ENCODE measurements at regions not wholly inside any gene's neighbourhood (a gene's known extent, or its start where the extent isn't known, plus 50 kb on each side); places are given as distances from the start of the nearest gene placed in this dataset.
A peak's percentile ranks its signal among the peaks of the same experiment; 100 is the strongest.
"Not testable (repeated sequence)": the region's sequence is repeated elsewhere in the genome, so short reads cannot be mapped to it uniquely, and the experiment has no call there.

DNA sequence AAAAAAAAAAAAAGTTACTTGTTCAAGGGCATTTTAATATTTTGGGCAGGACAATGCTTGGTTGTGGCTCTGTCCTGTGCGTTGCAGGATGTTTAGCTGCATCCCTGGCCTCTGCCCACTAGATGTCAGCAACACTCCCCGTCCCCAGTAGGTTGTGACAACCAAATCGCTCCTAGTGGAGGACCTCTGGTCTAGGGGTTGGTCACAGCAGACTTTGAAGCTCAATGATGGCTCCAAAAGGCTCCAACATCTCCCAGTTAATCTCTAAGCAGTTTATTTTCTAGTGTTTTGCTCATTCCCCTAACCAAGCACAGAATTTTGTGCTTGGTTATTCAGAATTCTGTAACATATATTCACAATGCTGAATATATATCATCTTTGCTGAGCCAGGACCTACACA, 67.0 kb downstream of the CHRNA1 start:
- DNase-seq, result peak; percentile 64

DNA sequence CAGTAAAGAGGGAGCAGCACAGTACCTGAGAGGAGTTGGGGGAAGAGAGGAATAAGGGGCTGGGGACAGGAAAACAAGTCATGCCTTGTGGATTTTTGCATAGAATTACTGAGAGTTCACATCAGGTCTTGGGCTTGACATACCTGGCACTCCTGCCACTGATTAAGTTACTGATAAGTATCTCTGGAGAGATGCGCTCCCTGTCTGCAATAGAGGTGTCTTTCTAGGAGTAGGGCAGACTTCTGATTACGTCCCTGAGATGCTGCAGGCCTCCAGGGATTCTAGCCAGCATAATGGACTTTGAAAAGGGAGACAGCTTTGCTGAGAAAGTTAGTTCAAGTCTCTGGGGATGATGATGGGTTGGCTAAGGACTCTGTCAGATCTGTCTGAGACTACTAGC, 69.4 kb downstream of the CHRNA1 start:
- no peak for DNase-seq

DNA sequence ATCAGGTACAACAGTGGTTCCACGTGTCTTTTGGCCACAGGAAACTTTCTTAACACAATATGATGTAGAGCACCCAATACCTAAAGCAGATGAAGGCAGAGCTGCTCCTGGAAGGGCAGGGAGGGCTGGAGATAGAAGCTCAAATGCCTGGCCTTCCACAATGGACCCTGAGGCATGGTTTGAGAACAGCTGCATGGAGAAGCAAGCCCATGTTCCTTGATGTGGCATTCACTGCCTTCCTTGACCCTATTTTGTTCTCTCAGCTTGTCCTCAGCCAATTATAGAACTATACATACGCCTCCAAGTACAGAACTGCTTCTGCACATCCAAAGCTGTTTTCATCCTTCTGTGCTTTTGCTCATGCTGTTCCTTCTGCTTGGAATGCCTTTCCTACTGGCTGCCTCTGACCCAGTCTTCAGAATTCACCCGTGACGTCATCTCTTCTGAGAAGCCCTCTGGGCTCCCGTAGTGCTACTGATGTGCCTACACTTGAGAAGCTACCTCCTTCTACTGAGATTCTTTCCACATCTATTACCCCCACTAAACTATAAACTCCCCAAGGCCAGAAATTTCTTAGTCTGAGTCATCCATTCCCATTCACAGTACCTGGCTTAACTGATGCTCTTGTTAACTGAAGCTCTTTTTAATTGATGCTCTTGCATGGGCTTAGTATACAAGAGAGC, 69.9 kb downstream of the CHRNA1 start:
- DNase-seq, result no peak

DNA sequence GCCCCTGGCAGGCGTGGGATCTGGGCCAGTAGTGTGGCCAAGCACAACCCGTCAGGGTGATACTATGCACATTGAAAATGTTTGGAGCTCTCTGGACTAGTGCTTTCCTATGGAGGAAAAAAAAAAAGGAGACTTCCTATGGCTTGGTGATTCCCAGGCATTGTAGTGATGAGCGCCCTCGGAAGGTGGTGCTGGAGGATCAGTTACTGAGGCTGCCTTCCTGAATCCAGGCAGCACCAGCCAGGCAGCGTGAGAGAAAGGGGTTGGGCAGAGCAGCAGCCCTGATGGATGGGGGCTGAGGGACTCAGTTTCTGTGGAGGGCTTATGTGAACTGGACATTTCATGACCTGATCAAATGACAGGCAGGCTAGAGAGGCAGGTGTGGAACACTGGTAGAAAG, 70.9 kb downstream of the CHRNA1 start:
- no peak for DNase-seq

DNA sequence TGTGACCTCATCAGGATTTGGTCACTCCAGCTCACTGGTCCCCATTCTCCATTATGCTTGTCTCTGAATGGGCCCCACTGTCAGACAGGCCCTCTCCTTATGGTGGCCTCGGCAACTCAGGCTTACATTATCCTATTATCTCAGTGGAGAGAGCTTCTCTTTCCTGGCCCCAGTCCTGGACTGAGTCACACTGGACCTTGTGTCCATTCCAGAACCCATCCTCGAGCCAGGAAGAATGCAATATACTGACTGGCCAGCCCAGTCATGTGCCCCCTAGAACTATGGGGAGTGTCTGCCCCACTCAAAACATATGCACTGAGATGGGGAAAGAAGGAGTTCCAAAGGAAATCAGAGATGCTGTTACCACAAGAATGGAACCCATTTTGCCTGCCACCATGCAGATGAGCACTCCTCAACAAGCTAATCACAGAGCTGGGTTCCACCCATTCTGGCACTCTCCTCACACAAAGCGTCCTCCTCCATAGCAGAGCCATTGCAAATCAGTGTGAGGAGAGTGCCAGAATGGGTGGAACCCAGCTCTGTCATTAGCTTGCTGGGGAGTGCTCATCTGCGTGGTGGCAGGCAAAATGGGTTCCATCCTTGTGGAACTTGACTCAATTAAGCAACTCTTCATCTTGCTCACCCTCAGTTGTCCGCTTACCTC, 71.9 kb downstream of the CHRNA1 start:
- no peak for DNase-seq

DNA sequence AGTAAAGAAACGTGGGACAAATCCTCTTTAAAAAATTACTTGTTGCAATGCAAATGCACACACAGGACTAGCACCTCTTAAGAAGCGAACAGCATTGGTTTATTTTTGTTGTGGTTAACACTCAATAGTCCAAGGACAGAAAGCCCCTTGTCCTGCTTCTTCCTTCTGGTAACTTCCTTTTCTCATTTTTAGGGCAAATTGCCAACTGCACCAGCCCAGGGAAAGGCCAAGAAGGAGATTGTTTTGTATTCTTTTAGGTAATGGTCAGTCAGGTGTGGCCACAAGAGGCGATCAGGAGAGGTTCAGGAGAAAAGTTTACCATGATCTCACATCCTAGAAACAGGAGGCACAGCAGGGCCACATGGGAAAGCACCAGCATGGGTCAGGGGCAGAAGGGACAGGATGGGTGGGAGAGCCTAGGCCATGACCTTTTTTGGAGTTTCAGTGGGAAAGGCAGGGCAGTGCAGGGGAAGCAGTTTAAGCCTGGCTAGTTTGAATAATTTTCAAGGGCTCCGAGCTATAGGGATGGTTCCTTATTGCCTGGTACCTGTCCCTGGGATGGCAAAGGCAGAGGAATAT, 73.0 kb downstream of the CHRNA1 start:
- no peak for DNase-seq

DNA sequence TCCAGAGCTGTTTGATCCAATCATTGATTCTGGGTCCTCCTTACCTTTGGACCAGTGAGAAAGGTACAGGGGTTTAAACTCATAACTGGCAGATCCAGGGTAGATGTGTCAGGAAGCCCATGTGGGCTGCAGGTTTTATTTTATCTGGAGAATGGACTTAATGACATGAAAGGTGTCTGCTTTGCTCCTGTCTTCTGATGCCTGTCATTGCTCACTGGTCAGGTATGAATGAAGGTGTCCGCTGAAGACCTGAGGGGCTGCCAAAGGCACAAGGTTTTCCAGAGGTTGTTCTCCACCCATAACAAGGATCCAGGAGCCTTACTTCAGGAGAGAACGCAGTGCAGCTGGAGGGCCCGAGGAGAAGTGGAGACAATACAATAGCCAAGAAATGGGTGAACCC, 74.2 kb downstream of the CHRNA1 start:
- DNase-seq, result no peak

DNA sequence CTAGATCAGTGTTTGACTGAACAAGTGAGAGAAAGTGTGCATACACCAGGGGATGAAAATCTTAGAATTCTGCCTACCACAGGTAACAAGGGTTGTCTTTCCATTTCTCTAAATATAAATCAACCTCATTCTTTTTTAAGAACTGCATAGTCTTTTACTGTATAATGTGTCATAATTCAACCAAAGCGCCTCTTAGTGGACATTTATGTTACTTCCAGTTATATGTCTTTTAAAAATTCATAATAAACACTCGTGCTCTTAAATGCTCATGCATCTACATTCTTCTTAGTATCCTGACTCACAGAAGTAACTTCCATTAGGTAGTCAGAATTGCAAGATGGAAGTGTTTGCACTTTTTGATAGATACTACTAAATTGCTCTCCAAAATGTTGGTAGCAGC, 76.2 kb downstream of the CHRNA1 start:
- DNase-seq, result peak; percentile 47

DNA sequence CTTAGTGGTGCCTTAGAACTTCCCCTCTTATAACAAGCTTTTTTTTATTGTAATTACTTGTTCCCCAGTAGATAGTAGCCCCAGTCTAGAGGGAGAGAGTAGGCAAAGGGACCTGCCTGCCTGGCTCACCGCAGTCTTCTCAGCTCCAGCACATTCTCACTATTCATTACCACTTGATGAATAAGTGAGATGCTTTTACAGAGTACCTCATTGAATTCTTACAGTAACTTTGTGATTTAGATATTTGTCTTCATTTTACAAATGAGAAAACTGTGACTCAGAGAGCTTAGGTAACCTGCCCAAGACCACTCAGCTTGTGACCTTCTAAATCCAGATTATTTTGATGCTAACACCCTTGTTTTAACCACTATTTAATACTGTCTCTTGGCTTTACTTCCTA, 77.8 kb downstream of the CHRNA1 start:
- no peak for DNase-seq

DNA sequence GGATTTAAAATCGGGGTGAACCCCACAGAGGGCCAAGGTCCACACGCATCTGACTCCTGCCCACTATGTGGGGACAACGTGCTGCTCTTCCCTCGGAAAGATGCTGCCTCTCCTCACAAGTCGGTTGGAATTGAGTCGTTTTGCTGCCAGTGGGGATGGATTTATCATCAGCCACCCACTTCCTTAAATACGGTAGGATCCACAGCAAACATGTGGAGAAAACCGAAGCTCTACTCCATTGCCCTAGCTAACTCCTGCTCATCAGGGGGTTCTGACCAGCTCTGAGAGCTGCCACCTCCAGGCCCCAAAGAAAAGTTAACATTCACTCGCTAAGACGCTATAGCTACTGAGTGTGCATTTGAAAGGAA, 80.9 kb downstream of the CHRNA1 start:
- peak; percentile 61 for DNase-seq

DNA sequence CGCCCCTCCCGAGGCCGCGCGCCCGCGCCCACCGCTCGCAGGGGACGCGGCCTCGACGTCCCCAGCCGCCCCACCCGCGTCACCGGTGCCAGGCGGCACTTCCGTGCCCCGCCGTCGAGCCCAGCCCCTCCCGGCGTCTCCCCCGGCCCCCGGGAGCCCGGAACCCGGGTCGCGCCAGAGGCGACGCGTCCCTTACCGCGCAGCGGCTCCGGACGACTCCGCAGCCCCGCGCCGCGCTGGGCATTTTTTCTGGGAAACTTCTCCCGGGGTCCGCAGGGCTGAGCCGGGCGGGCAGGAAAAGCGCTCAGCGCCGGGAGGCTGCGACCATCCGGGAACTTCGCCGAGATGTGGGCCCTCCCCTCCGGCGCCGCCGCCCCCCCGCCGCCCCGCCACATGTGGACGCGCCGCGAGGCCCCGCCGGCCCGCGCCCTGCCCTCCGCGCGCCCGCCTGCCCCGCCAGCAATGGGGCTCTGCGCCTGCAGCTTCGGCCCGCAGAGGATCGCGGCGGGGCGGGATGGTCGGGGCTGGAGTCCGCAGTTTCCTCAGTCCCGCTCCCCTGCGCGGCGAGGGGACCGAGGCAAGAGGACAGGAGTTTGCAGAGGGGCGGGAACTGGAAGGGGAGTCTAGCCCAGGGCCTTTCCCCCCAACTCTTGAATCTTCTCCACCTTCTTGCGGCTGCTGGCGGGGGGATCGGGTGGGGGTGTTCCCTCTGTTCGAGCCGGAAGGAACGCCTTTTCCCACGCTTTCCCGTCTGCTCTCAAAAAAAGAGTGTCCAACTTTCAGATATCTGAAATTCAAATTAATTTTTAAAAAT, 81.5 kb downstream of the CHRNA1 start:
- peak; percentile 69 for DNase-seq

DNA sequence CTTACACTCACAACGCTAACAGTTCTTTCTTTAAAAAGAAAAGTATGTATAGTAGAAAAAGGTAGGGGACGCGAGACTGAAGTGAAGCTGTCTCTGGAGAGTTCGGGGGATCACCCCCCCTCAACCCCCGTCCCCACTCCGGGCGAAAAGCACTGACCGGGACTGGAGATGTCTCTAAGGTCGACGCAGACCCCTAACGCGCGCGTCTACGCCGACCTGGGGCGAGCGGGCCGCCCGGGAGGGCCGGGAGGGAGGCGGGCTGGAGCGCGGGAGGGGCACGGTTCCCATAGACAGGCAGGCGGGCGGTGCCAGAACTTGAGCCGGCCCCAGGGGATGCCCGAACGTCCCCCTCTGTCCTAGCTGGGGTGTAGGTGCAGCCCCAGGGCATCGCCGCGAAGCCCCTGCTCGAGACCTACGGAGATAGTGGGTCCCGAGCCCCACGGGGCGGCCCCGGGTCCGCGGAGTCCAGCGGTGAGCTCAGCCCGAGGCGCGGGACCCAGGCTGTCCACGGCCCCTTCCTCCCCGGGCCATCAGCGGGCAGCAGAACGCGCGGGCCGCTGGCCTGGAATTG, 82.2 kb downstream of the CHRNA1 start:
- peak; percentile 51 for DNase-seq

DNA sequence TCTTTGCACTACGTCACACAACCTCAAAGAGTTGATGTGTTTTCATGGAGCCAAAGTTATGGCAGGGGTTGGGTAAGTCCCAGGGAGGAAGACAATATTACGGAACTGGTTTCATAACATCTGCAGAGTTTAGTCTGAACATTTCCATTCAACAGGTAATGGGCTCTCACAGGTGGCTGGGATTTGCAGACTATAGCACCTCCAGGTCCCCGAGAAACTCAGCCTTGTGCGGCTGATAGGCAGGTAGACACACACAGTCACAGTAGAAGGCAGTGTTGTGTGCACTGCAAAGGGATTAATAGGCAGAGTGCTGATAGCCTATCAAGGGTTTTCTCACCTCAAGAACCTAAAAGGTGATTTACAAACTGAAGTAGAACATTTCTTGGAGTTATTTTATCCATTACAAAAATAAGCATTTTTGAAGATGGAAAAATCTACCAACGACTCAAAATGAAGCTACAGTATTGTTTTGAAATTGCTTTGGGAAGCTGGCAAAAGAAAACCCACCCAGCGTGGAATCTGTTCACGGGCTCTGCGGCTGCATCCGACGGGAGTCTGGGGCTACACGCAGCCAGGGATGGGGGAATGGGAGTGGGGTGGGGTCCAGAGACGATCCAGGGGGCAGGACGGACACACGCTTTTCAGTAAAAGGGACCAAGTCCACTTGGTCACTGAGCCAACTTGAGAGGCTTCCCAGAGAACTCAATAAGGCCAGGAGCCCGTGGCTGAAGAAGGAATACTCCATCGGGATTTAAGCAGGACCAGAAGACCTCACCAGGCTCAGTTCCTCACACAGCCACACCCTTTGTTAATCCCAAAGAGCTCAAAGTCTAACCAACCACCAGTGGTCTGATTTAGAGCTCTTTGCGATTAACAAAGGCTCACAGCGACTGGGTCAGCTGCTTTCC, 82.9 kb downstream of the CHRNA1 start:
- DNase-seq, result peak; percentile 48

DNA sequence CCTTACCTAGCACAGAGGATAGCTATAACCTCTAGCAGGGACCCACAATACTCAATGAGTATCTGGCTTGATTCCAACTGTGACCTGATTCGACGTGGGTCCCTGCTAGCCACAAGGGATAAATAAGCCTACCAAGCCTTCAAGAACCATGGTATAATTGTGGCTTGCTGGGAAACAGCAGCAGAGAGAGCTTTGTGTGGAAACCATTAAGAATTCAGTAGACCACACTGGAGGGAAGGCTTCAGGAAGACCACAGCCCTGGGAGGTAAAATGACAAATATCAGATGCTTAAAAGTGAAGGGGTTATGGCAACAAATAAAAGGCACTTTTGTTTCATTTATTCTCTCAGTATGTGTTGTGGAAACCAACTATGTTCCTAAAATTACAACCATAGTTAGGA, 82.6 kb upstream of the WIPF1 start:
- no peak for DNase-seq

DNA sequence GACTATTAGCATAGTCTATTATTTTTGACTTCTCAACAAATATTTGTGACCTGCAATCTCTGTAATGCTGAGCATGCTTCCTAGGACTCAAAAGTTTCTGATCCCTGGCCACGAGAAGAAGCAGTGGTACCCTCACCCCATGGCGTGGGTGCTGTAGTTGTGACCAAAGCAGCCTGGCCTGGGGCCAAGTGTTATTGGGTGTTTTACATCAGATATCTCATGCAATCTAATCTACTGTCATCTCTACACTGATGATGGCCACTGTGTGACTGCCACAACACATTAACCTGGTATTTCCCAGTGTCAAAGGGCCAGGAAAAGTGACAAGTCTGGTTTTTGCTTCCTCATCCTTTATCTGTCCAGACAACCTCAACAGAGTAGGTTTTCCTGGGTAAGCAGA, 80.8 kb upstream of the WIPF1 start:
- DNase-seq, result no peak

DNA sequence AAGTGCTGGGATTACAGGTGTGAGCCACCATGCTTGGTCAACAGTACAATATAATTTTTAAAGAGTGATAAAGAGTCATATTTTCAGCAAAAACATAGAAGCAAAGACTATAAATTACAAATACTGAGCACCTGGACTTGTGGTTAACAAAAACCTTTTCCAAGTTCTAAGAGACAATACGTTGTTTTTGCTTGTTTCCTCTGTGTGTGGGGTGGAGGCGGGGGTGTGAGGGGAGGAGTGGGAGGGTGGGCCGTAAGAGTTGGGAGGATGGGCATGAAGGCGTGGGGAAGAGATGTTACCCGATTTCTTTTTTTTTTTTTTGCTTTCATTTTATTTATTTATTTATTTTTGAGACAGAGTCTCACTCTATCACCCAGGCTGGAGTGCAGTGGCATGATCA, 78.0 kb upstream of the WIPF1 start:
- DNase-seq, result no peak

DNA sequence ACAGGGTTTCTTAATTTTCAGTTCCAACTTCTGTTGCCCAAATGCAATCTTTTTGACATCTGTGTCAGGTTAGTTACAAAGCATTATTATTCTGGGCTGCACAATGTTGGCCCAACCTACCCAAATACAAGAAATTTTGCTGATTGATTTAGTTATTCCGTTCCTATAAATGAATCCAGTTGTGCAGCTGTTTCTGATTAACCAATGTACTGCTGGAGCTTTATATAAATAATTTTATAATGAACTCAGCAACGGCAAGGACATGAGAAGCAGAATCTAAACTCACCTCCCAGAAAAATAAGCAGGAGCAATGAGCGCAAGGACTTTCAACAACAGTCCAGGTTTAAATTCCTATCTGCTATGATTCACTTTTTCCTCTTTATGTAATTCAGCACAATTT, 76.3 kb upstream of the WIPF1 start:
- no peak for DNase-seq

DNA sequence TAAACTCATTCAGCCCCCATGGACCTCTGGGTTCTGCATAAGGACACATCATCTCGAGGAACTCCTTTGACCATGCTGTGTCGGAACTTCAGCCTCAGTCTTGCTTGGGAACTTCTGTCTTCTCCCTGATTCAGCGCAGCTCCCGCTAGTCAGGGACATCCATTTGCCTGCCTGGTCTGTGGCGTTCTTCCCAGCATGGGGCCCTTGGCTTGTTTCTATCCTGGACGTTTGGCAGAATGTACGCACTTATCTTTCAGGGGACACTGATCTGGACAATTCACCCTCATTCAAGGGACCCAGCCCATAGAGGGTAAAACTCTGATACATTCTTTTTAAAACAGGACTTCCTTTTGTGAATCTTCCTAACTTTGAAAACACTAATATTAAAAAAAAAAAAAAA, 75.8 kb upstream of the WIPF1 start:
- DNase-seq, result no peak

DNA sequence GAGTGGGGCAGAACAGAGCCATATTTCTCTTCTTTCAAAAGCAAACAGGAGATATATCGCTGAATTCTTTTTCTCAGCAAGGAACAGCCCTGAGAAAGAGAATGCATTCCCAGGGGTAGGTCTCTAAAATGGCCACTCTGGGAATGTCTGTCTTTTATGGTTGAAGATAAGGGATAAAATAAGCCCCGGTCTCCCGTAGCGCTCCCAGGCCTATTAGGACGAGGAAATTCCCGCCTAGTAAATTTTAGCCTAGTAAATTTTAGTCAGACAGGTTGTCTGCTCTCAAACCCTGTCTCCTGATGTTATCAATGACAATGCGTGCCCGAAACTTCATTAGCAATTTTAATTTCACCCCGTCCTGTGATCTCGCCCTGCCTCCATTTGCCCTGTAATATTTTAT, 73.9 kb upstream of the WIPF1 start:
- DNase-seq, result not testable (repeated sequence)

DNA sequence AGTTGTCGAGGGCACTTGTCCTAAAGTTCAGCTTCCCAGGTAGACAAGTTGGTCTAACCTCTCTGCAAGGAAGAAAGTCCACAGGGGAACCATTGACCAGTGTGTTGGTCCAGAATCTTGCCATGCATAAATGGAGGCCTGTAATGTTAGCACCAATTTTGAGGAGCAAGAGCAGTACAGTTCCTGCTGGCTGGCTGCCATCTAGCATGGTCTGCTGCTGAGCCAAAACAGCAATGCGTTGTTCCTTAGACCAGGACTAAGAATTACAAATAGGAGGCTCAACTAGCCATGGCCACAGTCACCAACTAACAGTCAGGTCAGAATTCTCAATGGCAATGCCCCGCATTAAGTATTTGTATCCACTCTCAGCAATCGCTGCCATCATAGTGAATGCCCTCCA, 72.8 kb upstream of the WIPF1 start:
- DNase-seq, result no peak

DNA sequence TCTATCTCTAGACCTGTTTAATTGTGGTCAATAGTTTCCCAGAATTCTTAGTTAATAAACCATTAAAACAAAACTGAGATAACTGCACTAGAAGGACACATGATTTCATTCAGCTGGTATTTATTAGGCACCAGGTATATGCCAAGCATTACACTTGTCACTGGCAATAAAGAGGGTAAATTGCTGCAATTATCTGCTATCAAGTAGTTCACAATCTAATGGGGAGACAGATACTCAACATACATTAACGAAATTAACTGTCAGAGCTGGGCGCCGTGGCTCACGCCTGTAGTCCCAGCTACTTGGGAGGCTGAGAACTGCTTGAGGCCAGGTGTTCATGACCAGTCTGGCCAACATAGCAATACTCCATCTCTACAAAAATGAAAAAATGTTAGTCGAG, 71.7 kb upstream of the WIPF1 start:
- DNase-seq, result no peak

DNA sequence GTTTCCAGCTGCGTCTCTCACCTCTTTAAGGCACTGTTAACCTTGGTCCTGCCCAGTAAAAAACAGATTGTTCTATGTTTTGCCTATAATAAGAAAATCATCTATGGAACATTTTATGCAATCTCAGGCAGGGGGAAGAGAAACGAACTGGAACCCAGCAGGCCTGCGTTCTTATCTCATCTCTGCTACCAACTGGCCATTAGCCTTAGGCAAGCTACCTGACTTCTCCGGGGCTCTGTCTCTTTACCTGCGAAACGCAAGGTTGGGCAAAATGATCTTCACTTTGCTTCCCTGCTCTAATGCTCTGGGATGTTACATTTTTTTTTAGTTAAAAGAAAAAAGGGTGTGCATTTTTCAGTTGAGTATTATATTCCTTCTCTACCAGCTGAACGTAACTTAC, 70.5 kb upstream of the WIPF1 start:
- no peak for DNase-seq
